ENCODE measurements at regions not wholly inside any gene's neighbourhood (a gene's known extent, or its start where the extent isn't known, plus 50 kb on each side); places are given as distances from the start of the nearest gene placed in this dataset.

DNA sequence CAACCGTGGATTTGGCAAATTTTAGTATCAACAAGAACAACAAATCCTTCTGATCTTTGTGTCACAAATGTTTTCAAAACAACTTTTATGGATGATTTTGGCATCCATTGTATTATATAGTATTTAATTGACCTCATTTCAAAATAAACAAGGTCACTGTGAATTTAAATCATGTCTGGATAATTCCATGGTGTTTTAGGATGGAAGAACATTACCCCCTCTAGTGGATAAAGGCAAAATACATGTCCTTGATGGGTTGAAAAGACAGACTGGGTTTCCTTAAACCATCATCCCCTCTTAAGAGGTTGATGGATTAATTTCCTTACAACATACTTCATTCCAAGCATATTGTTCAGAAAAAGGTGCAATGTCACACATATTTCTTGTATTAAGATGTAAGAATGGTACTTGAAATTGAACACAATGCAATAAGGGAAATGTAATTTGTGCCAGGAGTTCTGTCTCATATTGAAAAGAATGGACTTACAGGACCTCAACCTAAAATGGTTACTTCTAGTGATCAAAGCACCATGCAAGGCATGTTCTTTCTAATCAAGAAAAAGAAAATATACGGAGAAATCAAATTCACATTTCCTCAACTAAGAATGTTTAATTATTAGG is 352.0 kb downstream of the BCAT1 start:
- H3K4me1 ChIP-seq (ENCODE audit: control insufficient read depth, insufficient read depth, low read length) = no peaks in the 10 kb centered on the region
- no peak overlapping the region for H3K4me3 ChIP-seq (ENCODE audit: low read depth, low read length)
- no peaks in the 10 kb centered on the region for H3K9me3 ChIP-seq (ENCODE audit: control insufficient read depth, insufficient read depth, low read length)
- no peak overlapping the region for H3K9ac ChIP-seq (ENCODE audit: low read depth, low read length)
- no peaks in the 10 kb centered on the region for H3K27me3 ChIP-seq (ENCODE audit: control insufficient read depth, insufficient read depth, low read length)
- no peaks in the 10 kb centered on the region for H3K36me3 ChIP-seq (ENCODE audit: control insufficient read depth, insufficient read depth, low read length)

DNA sequence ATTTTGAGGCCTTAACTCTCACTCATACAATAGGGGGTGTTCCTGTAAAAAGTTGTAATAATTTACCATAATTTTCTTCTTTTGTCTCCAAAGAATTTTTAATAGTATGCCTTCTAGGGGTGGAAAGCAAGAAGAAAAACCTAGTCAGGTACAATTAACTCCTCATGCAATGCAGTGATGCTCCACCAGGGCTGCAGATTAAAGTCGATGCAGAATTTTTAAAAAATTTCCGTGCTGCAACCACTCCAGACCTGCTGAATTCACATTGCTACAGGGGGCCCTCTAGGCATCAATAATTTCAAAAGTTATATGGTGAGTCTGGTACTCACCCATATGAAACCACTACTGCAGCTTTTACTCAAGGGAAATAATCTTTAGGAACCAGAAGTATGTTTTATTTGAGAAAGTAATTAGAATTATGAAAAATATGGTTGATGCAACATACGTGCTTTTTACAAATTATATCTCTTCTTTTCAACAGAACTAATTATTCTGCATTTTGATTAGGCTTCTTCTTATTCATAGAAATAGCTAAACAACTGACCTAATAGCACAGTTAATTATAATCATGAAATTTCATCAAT is 353.2 kb downstream of the BCAT1 start:
- Histone ChIP-seq H3K4me1 (ENCODE audit: control insufficient read depth, insufficient read depth, low read length) (peaks cover 10% of the 10 kb centered on the region), H3K9me3 (ENCODE audit: control insufficient read depth, insufficient read depth, low read length) (no peaks in the 10 kb centered on the region), H3K27me3 (ENCODE audit: control insufficient read depth, insufficient read depth, low read length) (no peaks in the 10 kb centered on the region), H3K4me3 (ENCODE audit: low read depth, low read length) (no peak overlapping the region), H3K9ac (ENCODE audit: low read depth, low read length) (no peak overlapping the region), H3K36me3 (ENCODE audit: control insufficient read depth, insufficient read depth, low read length) (no peaks in the 10 kb centered on the region)

DNA sequence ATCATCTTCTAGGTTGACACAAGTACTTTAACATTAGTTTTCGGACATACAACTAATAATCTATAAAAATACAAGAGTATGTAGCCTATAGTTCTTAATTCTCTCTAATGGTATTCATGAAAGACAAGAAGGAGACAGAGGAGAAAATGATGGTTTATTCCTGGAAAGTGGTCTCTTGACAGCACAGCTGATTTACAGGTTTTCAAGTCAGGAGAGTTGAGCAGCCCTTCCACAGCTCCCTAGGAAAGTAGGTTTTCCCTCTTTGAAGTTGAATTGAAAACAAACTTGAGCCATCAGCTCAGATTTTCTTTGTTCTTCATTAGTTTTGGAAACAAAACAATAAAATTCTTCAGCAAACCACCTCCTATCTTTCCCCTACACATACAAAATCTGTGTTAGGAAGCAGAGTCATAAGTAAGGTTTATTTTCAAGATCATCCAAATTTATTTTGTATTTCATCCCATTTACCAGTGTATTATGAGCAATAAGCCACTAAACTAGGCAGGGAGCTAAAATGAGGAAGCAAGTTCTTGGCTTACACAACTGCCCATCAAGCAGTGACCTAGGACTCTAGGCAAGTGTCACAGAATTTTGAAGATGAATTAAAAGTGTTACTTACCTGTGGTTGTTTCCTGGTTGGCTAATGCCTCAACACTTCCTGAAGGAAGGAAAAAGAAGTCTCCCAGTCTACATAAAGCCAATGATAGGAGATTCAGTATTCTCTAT is 357.0 kb downstream of the BCAT1 start:
- no peaks in the 10 kb centered on the region for H3K9me3 ChIP-seq (ENCODE audit: control insufficient read depth, insufficient read depth, low read length)
- H3K27me3 ChIP-seq (ENCODE audit: control insufficient read depth, insufficient read depth, low read length) = no peaks in the 10 kb centered on the region
- no peaks in the 10 kb centered on the region for H3K36me3 ChIP-seq (ENCODE audit: control insufficient read depth, insufficient read depth, low read length)
- no peak overlapping the region for H3K9ac ChIP-seq (ENCODE audit: low read depth, low read length)
- H3K4me1 ChIP-seq (ENCODE audit: control insufficient read depth, insufficient read depth, low read length) = peaks cover 11% of the 10 kb centered on the region
- H3K4me3 ChIP-seq (ENCODE audit: low read depth, low read length) = no peak overlapping the region

DNA sequence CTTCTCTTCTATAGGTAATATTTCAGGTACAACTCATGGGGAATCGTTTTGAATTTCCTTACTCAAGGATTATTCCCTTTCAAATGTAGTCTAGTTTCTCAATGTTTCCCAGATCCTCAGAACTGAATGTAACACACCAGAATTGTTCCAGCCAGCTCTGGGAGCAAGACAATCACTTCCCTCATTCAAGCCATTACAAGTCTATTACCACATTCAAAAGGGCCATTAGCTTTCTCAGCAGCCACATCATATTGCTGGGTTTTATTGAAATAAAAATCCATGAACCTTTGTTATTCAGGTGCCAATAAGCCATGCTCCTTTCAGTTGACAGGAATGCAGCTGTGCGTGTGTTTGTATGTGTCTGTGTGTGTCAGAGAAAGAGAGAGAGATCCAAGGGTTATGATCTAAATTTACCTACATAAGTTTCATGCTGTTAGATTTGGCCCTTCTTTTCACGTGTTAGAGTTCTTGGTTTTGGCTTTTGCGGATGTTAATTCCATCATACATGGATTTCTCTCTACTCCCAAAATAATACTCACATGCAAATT is 357.7 kb downstream of the BCAT1 start:
- H3K9ac ChIP-seq (ENCODE audit: low read depth, low read length) = no peak overlapping the region
- no peaks in the 10 kb centered on the region for H3K27me3 ChIP-seq (ENCODE audit: control insufficient read depth, insufficient read depth, low read length)
- peaks cover 11% of the 10 kb centered on the region for H3K4me1 ChIP-seq (ENCODE audit: control insufficient read depth, insufficient read depth, low read length)
- no peaks in the 10 kb centered on the region for H3K9me3 ChIP-seq (ENCODE audit: control insufficient read depth, insufficient read depth, low read length)
- H3K36me3 ChIP-seq (ENCODE audit: control insufficient read depth, insufficient read depth, low read length) = no peaks in the 10 kb centered on the region
- no peak overlapping the region for H3K4me3 ChIP-seq (ENCODE audit: low read depth, low read length)

DNA sequence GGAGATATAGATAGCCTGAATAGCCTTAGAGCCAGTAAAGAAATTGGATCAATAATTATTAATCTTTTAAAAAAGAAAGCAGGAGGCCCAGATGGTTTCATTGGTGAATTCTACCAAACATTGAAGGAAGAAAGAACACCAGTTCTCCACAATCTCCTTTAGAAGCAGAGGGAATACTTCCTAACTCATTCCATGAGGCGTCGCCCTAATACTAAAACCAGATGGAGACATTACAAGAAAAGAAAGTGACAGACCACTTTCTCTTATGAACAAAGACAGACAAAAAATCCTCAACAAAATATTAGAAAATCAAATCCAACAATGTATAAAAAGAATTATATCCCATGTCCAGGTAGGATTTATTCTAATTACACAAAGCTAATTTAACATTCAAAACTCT is 362.6 kb downstream of the BCAT1 start:
- Histone ChIP-seq H3K27me3 (ENCODE audit: control insufficient read depth, insufficient read depth, low read length) (no peaks in the 10 kb centered on the region), H3K9ac (ENCODE audit: low read depth, low read length) (no peak overlapping the region), H3K4me1 (ENCODE audit: control insufficient read depth, insufficient read depth, low read length) (peaks cover 7% of the 10 kb centered on the region), H3K36me3 (ENCODE audit: control insufficient read depth, insufficient read depth, low read length) (no peaks in the 10 kb centered on the region), H3K9me3 (ENCODE audit: control insufficient read depth, insufficient read depth, low read length) (no peaks in the 10 kb centered on the region), H3K4me3 (ENCODE audit: low read depth, low read length) (no peak overlapping the region)

DNA sequence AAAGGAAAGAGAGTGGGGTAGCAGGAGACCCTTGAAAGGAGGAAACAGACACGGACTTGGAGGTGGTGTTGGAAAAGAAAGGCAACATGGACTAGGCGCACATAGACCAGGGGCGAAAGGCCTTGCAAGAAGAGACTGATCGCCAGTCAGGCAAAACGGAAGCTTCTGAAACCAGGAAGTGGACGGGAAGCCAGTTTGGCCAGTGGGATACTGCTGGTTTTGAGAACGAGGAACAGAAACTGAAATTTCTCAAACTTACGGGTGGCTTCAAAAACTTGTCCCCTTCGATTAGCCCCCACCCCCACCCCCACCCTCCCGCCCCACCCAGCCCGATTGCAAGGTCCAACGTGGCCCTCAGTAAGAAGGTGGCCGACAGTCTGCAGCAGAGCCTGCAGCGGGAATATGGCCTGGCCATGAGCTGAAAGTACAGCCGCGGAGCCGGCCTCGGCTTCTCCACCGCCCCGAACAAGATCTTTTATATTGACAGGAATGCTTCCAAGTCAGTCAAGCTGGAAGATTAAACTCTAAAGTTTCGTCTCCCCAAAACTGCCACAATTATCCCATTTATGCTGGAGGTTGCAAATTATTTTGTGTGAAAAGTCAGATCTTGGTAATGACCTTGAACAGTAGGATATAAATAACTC is 364.7 kb downstream of the BCAT1 start:
- H3K27me3 ChIP-seq (ENCODE audit: control insufficient read depth, insufficient read depth, low read length) = no peaks in the 10 kb centered on the region
- no peaks in the 10 kb centered on the region for H3K36me3 ChIP-seq (ENCODE audit: control insufficient read depth, insufficient read depth, low read length)
- H3K4me3 ChIP-seq (ENCODE audit: low read depth, low read length) = no peak overlapping the region

DNA sequence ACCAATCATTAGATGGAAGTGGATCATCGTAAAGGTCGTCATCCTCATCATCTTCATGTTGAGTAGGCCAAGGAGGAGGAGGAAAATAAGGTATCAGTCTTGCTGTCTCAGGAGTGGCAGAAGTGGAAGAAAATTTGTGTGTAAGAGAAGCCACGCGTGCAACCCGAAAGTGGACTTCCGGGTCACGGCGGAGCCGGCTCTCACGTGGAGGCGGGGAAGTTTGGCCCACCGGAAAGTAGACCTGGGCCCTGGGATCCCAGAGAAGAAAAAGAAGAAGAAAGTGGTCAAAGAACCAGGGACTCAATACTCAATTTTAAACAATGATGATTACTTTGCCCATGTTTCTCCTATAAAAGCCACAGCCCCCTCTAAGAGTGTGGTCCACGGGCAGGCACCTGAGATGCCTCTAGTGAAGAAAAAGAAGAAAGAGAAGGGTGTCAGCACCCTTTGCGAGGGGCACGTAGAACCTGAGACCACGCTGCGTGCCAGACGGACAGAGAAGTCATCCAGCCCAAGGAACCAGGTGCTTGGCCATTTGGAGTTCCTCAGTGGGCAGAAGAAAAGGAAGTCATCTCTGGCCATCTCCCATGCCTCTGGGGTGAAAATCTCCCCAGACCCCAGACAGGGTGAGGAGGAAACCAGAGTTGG is 365.8 kb downstream of the BCAT1 start:
- Histone ChIP-seq H3K27me3 (ENCODE audit: control insufficient read depth, insufficient read depth, low read length) (no peaks in the 10 kb centered on the region), H3K4me1 (ENCODE audit: control insufficient read depth, insufficient read depth, low read length) (no peaks in the 10 kb centered on the region), H3K4me3 (ENCODE audit: low read depth, low read length) (no peak overlapping the region), H3K9me3 (ENCODE audit: control insufficient read depth, insufficient read depth, low read length) (no peaks in the 10 kb centered on the region), H3K36me3 (ENCODE audit: control insufficient read depth, insufficient read depth, low read length) (no peaks in the 10 kb centered on the region), H3K9ac (ENCODE audit: low read depth, low read length) (no peak overlapping the region)

More for the DNA sequence above, 364.7 kb downstream of the BCAT1 start:
- H3K9ac ChIP-seq (ENCODE audit: low read depth, low read length) = no peak overlapping the region
- no peaks in the 10 kb centered on the region for H3K9me3 ChIP-seq (ENCODE audit: control insufficient read depth, insufficient read depth, low read length)
- no peaks in the 10 kb centered on the region for H3K4me1 ChIP-seq (ENCODE audit: control insufficient read depth, insufficient read depth, low read length)

DNA sequence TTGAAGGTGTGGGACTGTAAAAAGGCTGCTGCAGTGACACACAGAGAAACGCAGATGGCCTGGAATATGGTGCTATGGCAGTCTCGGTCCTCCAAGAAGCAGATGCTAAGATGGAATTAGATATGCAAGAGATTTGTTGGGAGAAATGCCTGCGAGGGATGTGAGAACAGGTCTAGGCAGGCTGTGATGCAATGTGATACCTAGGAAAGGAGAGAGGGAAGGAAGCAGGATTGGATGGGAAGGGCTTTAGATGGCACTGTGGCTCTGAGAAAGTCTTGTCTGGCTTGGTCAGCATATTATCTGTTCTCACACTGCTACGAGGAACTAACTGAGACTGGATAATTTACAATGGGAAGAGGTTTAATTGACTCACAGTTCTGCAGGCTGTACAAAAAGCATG is 374.4 kb downstream of the BCAT1 start:
- Histone ChIP-seq H3K27me3 (ENCODE audit: control insufficient read depth, insufficient read depth, low read length) (no peaks in the 10 kb centered on the region), H3K9me3 (ENCODE audit: control insufficient read depth, insufficient read depth, low read length) (no peaks in the 10 kb centered on the region), H3K4me1 (ENCODE audit: control insufficient read depth, insufficient read depth, low read length) (no peaks in the 10 kb centered on the region), H3K36me3 (ENCODE audit: control insufficient read depth, insufficient read depth, low read length) (no peaks in the 10 kb centered on the region), H3K9ac (ENCODE audit: low read depth, low read length) (no peak overlapping the region), H3K4me3 (ENCODE audit: low read depth, low read length) (no peak overlapping the region)

DNA sequence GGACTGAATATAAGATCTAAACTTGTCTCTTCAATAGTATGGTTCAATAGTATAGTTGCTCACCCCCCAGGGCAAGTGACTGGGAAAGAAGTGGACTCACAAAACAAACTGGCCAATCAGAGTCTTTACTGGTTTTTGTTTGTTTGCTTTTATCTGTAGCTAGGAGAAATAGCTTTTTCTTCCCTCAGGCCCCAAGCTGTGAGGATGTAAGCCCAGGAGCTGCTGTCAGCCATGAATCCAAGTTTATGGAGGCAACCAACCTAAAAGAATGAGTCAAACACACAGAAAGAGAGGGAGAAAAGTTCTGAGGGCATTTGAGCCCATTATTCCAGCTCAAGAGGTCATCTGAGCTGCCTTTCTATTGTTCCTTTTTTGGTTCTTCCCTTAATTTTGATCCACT is 375.3 kb downstream of the BCAT1 start:
- Histone ChIP-seq H3K27me3 (ENCODE audit: control insufficient read depth, insufficient read depth, low read length) (no peaks in the 10 kb centered on the region), H3K9ac (ENCODE audit: low read depth, low read length) (no peak overlapping the region), H3K36me3 (ENCODE audit: control insufficient read depth, insufficient read depth, low read length) (no peaks in the 10 kb centered on the region), H3K4me3 (ENCODE audit: low read depth, low read length) (no peak overlapping the region), H3K9me3 (ENCODE audit: control insufficient read depth, insufficient read depth, low read length) (no peaks in the 10 kb centered on the region), H3K4me1 (ENCODE audit: control insufficient read depth, insufficient read depth, low read length) (no peaks in the 10 kb centered on the region)

DNA sequence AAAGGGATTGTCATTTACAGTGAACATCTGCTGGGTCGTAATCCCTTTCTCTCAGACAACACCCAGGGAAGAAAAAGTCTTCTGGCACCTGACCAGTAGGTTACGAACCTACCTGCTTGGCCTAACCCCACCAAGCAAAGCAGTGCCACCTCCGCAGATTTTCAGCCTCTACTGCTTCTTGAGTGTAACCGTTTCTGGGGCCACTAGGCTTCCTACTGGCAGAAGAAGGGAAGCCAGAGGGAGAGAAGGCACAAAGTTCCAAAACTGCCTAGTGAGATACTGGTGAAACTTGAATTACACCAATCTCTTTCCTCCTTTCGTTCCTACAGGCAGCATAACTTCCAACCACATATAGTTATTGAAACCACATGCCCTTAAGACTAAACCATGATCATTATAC is 383.6 kb downstream of the BCAT1 start:
- peaks cover 15% of the 10 kb centered on the region for H3K4me1 ChIP-seq (ENCODE audit: control insufficient read depth, insufficient read depth, low read length)
- peaks cover 36% of the 10 kb centered on the region for H3K27me3 ChIP-seq (ENCODE audit: control insufficient read depth, insufficient read depth, low read length)
- H3K9me3 ChIP-seq (ENCODE audit: control insufficient read depth, insufficient read depth, low read length) = no peaks in the 10 kb centered on the region
- no peak overlapping the region for H3K4me3 ChIP-seq (ENCODE audit: low read depth, low read length)
- H3K9ac ChIP-seq (ENCODE audit: low read depth, low read length) = no peak overlapping the region
- no peaks in the 10 kb centered on the region for H3K36me3 ChIP-seq (ENCODE audit: control insufficient read depth, insufficient read depth, low read length)

DNA sequence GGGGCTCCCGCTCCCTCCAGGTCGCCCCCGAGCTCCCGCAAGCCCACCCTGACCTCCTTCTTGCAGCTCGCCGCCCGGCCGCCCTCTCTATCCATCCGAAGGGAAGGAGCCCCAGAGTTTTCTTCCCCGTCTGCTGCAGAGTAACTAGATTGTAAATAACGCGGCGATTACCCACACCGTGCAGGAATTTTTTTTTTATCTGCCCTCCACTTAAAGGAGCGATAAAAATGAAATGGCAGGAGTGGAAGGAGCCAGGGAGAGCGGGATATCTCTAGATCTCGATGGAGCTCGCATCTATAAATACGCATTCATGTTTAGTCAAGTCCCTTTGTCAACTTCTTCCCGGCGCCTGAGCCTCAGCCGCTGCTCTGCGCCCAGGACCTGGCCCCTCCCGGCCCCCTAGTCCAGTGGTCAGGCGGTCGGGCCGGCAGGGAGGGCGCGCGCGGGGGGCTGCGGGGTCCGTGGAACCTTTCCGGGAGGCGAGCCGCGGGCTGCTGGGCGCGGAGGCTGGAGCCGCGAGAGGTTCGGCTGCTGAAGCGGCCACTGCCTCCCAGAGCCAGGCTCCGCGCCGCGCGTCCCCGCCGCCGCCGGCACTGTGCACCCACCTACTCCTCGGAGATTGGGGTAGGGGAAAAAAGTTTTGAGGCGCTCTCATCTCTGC is 386.0 kb downstream of the BCAT1 start:
- Histone ChIP-seq H3K9ac (ENCODE audit: low read depth, low read length) (peak overlapping the region; percentile 16), H3K4me1 (ENCODE audit: control insufficient read depth, insufficient read depth, low read length) (peaks cover 20% of the 10 kb centered on the region), H3K9me3 (ENCODE audit: control insufficient read depth, insufficient read depth, low read length) (no peaks in the 10 kb centered on the region), H3K4me3 (ENCODE audit: low read depth, low read length) (peak overlapping the region; percentile 74), H3K36me3 (ENCODE audit: control insufficient read depth, insufficient read depth, low read length) (no peaks in the 10 kb centered on the region), H3K27me3 (ENCODE audit: control insufficient read depth, insufficient read depth, low read length) (peaks cover 44% of the 10 kb centered on the region)
